Fibroblast of lung (primary cell): ENCODE measurements at regions not wholly inside any gene's neighbourhood (a gene's known extent, or its start where the extent isn't known, plus 50 kb on each side); places are given as distances from the start of the nearest gene placed in this dataset.

ENCODE experiments used
- EZH2 ChIP-seq: IDR thresholded peaks from 2 replicates; pipeline ENCODE4 v1.5.1; 2012; ENCODE audit warnings: low read length, control low read depth, mild to moderate bottlenecking; ENCODE audit errors: missing control alignments
- TF ChIP-seq, protein P1 (sequence below), 2 donors: IDR thresholded peaks in 1 of 2; conservative IDR thresholded peaks in 1 of 2; 1 replicate in 1 of 2; 2 replicates in 1 of 2; pipeline ENCODE4 v1.5.1; 2011 to 2012; ENCODE audit warnings: low read length in 2 of 2, control low read depth in 1 of 2, inconsistent platforms in 1 of 2, low read depth in 1 of 2, mild to moderate bottlenecking in 1 of 2

DNA sequence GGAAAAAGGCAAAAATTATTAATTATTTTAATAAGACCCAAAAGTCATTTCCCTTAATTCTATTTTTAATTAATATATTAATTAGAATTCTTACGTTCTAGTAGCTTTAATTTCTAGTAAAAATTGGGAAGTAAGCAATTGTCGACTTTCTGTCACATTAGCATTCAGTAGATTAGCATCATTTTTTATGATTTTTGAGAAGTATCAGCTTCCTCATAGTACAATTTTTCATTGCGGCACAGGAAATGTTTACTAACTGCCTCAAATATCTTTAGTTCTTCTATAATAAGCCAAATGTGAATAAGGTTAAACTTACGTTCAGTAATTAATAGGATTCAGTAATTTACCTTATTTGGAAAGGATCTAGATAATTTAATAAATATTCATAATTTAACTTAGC, 687.4 kb downstream of the EPM2A start:
- TF ChIP-seq, protein P1, sequence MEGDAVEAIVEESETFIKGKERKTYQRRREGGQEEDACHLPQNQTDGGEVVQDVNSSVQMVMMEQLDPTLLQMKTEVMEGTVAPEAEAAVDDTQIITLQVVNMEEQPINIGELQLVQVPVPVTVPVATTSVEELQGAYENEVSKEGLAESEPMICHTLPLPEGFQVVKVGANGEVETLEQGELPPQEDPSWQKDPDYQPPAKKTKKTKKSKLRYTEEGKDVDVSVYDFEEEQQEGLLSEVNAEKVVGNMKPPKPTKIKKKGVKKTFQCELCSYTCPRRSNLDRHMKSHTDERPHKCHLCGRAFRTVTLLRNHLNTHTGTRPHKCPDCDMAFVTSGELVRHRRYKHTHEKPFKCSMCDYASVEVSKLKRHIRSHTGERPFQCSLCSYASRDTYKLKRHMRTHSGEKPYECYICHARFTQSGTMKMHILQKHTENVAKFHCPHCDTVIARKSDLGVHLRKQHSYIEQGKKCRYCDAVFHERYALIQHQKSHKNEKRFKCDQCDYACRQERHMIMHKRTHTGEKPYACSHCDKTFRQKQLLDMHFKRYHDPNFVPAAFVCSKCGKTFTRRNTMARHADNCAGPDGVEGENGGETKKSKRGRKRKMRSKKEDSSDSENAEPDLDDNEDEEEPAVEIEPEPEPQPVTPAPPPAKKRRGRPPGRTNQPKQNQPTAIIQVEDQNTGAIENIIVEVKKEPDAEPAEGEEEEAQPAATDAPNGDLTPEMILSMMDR (conservative IDR thresholded peaks at IDR 0.05 in 1 of 2, IDR thresholded peaks at IDR 0.05 in 1 of 2; ENCODE audit: low read depth in 1 of 2, low read length in 2 of 2): no peak
- TF ChIP-seq EZH2: no peak
